Frontal cortex (tissue), 3 donors: ENCODE measurements at regions not wholly inside any gene's neighbourhood (a gene's known extent, or its start where the extent isn't known, plus 50 kb on each side); places are given as distances from the start of the nearest gene placed in this dataset.

Experiments
- DNase-seq, 2 donors: peaks; one replicate each; pipeline ENCODE4 v3.0.0; 2012; ENCODE audit warnings: low spot score in 2 of 2
- FAIRE-seq: peaks from 2 replicates; lab custom pipeline; 2012; peaks lifted over from hg19 to GRCh38; lab: Jason Lieb, UNC
- donor health status: control.
- donor health status: control.
- donor health status: control.

DNA sequence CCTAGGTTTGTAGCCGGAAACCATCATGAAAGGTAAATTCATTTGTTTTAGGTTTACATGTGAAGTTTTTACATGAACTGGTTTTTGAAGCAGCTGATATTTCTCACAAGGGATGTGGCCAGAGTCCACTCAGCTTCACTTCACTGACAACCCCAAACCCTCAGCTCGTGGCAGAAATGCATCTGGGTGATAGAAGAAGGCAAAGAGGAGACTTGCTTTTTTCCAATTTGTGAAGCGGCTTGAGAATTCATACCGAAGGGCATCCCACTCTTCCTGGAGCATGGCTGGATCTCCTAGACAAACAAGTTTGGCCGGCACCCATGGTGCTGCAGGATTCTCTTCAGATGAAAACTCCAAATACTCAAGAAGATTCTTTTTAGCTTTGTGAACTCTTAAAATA, 392.8 kb upstream of the CNR1 start:
- no peak for FAIRE-seq

DNA sequence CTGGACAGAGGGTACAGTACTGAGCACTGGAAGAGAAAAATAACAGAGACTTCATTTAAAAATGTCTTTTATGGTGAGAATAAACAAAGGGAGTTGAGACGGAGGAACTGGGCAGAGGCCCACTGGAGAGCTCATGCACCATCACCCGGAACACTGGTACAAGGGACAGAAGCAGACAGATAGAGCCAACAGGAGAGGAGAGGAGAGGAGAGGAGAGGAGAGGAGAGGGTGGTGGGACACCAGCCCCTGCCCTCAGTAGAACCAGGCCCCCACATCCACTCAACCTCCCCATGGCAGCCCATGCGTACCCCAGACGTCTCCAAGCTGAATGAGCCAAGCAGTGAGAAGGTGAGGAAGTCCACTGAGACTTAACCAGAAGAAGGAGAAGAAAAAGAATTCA, 390.5 kb upstream of the CNR1 start:
- FAIRE-seq (no peak), DNase-seq (no peak)

More for the DNA sequence above, 392.8 kb upstream of the CNR1 start:
- no peak for DNase-seq

DNA sequence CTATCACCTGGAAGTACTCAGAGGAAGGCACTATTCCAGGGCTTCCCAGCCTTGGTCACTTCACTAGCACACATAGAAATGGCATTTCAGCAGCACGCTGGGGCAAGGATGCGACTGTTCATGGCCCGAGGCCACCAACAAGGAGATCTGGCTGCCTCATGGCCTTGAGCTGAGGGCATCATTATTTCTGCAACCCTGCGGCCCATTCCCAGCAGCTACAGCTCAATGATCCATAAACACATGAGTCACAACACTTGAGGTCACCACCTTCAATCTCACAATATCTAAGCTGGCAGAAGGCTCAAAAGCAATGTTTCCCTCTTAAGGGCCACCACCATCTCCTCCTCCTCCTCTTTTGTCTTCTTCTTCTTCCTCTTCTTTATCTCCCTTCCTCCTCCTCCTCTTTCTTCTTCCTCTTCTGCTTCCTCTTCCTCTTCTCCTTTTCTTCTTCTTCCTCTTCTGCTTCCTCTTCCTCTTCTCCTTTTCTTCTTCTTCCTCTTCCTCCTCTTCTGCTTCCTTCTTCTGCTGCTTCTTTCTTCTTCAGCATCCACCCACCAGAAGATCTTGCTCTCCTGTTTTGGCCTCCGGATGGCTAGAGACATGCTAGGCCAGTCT, 382.9 kb upstream of the CNR1 start:
- DNase-seq (no peak), FAIRE-seq (no peak)

DNA sequence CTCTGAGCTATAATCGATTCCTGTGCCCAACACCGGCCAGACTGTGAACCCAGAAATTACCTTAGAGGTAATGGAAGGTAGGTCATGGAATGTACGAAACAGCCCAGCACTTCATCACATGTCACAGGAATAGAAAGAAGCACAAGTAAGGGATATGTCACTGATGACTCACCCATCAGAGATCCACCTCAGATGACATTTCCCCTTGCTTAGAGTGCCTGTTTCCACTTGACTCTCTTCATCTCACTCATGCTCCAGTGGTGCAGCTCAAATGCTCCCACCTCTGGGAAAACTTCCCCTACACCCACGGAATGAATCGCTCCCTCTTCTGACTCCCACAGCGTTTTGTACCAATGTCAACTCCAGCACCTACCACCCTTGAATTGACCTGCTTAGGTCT, 381.6 kb upstream of the CNR1 start:
- no peak for DNase-seq

DNA sequence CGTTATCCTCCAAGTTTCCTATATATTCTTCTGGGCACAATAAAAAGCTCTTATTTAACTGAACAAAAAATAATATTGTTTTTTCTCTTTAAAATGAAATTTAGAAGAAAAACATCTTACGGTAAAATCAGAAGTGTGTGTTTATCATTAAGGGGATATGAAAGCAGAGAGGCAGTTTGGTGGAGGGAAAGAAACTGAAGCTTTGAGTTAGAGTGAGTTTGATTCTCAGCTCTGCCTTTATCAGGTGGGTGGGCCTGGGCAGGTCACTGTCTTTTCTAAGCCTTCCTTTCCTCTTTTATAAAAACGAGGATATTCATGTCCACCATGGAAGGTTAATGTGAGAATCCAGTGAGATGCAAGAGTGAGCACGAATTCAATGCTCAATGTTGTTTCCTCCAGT, 379.8 kb upstream of the CNR1 start:
- DNase-seq (no peak), FAIRE-seq (no peak)

More for the DNA sequence above, 381.6 kb upstream of the CNR1 start:
- FAIRE-seq, result no peak

DNA sequence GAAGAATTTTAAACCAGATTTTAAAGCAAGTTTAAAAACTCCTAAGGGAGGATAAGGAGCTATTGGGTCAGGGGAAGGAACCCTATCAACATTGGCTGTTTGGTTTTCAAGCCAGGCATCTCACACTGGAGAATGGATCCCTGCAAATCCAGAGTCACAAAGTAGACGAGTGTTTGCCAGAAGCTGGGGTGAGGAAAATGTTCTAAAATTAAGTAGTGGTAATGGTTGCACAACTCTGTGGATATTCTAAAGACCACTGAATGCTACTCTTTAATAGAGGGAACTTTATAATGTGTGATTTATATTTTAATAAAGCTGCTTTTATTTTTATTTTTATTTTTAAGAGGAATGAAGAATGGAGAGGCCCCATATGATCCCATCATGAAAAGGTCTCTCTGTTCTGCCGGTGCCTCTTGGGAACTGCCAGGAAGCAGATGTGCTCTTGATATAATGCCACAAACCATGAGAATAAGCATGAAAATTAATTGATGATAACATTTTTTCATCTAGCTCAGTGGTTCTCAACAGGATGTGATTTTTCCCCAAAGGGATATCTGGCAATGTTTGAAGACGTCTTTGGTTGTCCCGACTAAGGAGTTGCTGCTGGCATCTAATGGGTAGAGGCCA, 379.0 kb upstream of the CNR1 start:
- DNase-seq (no peak), FAIRE-seq (no peak)

DNA sequence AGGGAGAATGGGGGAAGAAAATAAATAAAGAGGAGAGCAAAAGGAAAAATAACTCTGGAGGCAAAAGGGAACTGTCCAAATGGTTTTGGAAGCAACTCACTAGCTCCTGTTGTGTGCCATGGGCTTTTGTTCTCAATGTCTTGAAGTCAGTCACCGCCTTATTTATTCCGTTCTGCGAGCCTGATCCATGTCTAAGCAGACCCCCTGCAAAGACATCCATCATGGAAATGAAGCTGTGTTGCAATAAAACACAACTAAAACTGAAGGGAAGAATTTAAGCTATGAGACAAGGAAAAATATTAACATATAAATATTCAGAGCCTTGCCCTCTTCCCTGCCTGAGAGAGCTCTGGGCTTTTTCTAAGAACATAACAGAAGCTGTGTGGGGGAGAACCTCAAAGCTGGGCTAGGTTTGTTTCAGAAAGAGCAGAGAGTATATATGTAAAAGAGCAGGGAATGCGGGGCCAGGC, 373.2 kb upstream of the CNR1 start:
- no peak for DNase-seq

DNA sequence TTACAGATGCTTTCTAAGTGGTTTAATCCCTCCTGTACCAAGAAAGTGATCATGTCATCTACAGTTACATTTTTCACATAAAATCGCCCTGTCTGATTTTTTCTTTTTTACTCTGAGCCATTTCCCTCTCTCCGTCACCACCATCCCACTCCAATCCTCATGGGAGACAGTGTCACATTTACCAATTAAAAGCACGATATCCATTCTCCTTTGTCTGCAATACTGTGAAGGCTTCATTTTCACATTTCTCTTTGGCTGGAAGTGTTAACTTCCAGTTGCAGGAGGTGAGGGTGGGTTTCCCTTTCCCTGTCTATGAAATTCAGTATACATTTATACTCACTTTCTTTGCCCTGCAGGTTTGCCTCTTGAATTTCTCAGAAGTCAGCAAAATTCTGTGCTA, 372.7 kb upstream of the CNR1 start:
- DNase-seq, result no peak
- no peak for FAIRE-seq

More for the DNA sequence above, 373.2 kb upstream of the CNR1 start:
- no peak for FAIRE-seq

DNA sequence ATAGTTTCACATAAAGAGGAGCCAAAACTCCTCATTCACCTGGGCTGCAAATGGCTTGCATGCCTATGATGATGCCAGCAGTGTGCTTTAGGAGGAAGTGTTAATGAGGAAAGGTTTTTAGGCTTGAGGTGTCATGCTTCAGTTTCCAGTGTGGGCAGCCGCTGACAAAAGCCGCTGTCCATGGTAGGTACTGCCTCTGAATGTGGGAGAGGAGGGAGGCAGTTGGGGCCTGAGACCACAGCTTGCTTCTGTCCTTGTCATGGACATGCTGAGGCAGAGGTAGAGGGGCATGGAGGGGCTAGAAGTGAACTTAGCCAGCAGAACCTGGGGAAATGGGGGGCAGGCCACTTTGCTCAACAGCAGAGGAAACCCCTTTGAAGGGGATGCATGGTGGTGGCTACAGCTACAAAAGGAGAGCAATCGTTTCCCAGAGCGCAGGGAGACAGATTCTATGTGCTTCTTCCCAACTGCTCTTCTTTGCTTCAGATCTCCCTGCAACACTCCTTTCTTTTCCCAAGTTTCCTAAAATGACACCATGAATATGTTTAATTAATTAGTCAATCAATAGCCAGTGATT, 372.1 kb upstream of the CNR1 start:
- DNase-seq (no peak), FAIRE-seq (no peak)

DNA sequence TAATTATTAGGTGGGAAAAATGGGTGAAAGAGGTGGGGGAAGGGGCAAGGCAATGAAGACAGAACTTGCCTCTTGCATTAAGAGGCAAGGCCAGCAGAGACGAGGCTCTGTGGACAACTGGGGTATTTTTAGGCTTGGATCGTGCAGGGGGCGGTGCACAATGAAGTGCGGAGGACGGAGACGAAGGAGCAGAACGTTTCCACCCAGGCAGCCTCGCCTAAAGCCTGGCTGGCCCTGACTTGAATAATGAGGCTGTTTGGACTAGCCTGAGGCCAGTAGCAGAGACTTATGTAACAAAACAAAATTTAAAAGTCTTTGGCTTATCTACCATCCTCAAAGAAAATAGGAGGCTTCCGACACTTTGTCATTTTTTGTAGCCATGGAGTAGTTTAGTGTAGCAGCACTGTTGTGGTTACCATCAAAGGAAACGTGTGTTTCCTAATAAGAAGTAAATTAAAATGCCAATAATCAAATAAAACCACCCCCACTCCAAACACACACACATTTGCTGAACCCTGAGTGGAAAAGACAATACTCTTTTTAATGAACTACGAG, 370.0 kb upstream of the CNR1 start:
- DNase-seq, result no peak
- FAIRE-seq, result no peak

DNA sequence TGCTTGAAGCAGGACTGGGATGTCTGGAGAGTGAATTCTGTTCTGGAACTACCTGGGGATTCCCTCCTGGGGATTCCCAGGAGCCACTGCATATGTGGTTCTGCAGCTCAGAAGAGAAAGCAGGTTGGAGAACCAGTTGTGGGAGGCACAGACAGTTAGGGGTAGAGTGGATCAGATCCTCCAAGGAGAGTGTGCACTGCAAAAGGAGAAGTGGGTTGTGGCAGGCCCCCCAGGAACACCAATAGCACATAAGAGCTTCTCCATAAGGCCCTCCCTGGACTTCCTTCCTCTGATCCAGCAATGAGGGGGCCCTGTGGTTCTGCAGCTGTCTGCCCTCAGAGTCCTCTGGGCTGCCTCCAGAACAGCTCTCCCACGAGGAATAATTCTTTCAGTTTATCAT, 369.2 kb upstream of the CNR1 start:
- DNase-seq (no peak), FAIRE-seq (no peak)

DNA sequence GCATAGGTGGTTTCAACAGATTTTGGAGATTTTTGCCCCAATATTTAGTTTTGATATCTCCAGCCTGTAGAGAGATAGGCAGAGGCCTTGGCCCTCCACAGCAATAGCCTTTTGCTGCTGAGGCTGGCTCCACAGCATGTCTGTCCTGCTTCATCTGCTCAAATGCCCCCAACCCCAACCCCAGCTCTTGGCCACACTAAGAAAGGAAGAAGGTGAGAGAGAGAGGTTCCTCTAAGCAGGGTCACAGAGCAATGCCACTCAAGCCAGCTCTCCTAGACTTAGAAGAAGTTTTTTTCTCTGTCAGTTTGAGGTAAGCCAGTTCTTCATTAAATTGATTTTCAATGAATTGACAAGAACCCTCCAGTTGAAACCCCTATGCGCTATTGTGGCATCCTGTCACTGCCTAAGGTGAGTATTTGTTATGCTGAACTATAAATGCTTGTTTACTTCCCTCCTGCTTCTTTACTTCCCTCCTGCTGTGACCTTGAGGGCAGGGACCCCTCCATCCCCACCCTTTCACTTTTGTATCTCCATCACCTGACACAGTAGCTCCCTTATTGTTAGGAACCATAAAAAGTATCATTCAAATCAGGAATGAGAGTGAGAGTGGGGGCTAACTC, 366.2 kb upstream of the CNR1 start:
- DNase-seq (no peak), FAIRE-seq (no peak)

DNA sequence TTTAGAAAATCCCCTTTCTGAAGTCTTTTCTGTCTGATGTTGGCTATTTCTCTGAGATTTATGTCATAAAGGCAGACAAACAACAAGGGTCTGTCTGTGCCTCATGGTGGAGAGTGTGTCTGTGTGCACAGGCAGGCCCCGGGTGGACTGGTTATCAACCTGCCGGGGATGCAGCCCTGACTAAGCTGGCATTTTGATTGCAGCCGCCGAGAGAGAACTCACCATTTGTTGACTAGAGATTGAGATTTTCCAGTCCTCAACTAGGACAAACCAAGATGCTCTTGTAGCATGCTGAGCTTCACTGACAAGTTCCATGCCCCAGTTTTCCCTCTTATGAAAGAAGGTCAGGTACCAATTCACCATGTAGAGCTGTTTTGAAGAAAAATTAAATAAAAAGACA, 363.6 kb upstream of the CNR1 start:
- no peak for DNase-seq
- FAIRE-seq, result no peak

DNA sequence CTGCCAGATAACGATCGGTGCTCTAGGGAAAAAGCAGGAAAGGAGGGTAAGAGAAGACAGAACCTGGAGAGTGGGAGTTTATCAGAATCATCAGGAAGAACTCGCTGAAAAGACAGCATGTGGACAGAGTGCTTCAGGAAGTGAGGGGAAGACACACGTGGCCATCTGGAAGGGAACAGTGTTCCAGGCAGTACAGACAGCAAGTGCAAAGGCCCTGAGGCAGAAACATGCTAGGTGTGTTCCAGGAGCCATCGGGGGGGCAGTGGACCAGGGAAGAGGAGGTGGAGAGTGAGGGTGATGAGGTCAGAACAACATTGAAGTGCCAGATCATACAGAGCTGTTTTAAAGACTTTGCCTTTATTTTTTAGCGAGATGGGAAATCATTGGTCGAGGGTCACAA, 354.3 kb upstream of the CNR1 start:
- FAIRE-seq, result no peak
- no peak for DNase-seq

DNA sequence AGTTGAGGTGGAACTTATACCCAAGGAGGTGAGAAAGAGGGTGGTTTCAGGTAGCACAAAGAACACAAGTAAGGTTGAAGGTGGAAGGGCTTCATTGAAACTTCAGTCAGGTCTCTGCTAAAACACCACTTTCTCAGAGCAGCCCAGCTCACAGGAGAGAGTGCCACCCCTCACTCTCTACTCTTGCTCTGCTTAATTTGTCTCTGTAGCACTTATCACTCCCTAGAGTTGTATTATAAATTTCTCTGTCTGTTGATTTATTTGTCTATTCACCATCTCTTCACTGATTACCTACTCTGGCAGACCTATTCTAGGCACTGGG, 353.8 kb upstream of the CNR1 start:
- DNase-seq (no peak), FAIRE-seq (no peak)

DNA sequence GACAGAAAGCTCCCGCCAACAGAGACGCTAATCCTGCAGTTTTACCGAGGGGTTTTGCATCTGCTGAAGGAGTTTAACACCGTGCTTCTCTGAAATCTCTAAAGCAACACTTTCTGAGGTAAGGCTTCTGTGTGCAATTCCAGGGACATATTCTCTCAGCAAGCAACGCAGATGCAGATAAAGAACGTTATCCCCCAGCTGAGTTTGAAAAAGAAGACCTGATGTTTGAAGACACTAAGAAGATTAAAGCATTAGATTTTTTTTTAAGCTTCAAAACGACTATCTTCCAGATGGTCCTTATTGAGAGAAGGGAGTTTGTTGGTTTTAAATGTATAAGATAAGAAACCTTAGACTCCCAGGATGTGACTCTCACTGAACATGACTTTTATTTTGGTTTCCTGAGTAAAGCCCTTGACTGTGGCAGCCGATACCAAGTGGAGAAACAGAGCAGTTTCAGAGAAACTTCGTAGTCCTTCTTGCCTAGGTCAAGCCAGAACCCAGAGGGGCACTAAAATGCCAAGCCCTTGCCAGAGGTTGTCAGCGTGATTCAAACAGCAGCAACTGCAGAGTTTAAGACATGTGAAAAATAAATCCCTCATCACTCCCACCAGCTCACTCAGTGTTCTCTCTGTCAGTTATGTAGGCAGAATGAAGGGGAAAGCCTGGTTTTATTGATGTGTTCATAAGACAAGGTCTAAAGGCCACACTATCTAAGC, 353.3 kb upstream of the CNR1 start:
- no peak for DNase-seq
- FAIRE-seq, result no peak

DNA sequence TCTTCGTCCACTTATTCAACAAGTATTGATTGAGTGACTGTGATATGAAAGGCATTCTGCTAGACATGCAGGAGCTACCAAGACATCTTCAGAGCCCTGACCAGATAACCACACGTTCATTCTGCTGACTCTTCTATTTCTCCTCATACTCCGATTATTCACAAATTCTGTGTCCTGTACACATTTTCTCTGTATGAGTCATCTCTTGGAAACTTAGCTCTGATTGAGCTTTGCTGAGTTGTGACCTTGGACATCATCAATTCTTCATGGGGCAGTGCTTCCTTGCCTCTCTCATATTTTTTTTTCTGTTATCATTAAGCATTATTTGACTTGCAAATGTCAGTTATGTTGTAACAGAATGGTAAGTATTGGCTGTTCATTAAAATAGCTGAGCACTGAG, 351.6 kb upstream of the CNR1 start:
- FAIRE-seq (no peak), DNase-seq (no peak)

DNA sequence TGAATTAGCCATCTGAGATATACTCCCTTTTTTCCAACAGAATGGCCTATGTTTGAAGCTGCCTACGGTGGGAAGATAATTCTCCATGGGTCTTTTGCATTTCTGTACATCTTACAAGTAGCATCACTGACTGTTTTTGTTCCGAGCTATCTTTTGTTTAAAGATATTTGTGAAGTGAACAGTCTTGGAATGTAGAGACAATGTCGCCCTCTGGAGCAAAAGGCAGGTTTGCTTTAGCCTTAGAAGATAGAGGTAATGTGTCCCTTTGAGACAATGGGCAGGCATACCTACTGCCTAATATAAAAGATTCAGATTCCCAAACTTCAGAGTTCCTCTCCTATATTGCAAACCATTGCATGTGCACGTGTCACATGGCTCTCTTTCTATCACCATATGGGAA, 347.8 kb upstream of the CNR1 start:
- no peak for DNase-seq
- no peak for FAIRE-seq

DNA sequence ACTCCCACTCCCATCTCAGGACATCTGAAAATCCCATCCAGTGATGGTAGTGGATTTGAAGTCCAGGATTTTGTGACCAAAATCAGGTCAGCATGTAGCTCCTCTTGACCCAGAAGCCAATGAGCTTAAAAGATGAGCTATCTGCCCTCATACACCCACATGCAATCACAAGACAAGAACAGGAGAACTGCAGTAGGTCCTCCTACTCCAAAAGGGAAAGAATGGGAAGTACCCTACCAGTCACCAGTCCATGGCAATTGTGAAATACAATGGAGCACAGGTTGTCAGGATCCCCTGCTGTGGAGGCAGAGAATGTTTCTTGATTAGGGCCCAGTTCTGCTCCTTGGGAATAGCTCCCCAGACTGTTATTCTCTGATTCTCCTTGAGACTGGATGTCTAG, 347.3 kb upstream of the CNR1 start:
- DNase-seq (no peak), FAIRE-seq (no peak)

DNA sequence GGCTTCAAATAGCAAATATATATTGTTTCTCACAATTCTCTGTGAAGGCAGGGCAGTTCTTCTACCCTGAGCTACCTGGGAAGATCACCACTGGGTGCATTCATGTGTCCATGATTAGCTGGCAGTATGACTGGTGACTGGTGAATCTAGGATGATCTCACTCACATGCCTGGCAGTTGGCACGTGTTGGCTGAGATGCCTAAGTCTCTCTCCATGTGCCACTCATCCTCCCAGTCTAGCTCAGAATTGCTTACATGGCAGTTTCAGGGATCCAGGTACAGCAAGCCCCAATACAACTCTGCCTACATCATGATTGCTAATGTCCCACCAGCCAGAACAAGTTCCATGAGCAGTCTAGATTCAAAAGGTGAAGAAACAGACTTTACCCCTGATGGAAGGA, 346.8 kb upstream of the CNR1 start:
- no peak for FAIRE-seq
- no peak for DNase-seq

DNA sequence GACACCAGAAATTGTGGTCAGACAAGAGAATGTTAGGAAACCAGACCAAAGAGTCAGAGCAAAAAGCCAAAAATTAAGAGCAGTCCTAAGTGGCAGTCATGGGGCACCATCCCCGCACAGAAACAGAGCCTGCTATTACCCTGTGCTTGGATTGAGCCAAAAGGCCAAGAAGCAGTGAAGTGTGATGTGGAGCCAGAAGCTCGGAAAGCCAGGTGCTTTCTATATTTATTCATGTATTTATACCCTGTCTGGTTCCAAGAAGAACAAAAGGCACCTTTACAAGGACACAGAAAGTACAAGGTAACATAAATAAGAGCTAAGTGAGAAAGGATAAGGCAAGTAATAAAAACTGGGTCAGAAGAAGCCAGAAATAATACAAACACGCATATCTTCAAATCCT, 336.2 kb upstream of the CNR1 start:
- no peak for DNase-seq
- FAIRE-seq, result no peak
